OCI-LY7 (cell line): ENCODE measurements at regions not wholly inside any gene's neighbourhood (a gene's known extent, or its start where the extent isn't known, plus 50 kb on each side); places are given as distances from the start of the nearest gene placed in this dataset.

ENCODE experiments used
- BruUV-seq: library from RNA; stranded (reverse); fragments of 400-500 nt; replicated peaks from 2 replicates; lab custom pipeline; 2021; lab: Mats Ljungman, UMichigan
- CTCF ChIA-PET: fragments of 300-600 bp; sonication (Branson Sonifier 250); formaldehyde crosslinking; loops from one replicate; lab custom pipeline; 2022; ENCODE audit warnings: antibody characterized with exemption; ENCODE audit not compliant: unreplicated experiment; lab: Charles Lee
- POLR2A ChIA-PET: fragments of 300-600 bp; sonication (Branson Sonifier 250); formaldehyde crosslinking; loops from one replicate; lab custom pipeline; 2022; ENCODE audit warnings: antibody characterized with exemption; lab: Charles Lee
- DNase-seq: peaks from one replicate; pipeline ENCODE4 v3.0.0-alpha.2; 2015; ENCODE audit warnings: low spot score
- H2AFZ ChIP-seq: fragments of 200-600 bp; sonication (generic), shearing (Covaris generic); 2 replicates; pipeline ENCODE4 v1.6.1; 2014; ENCODE audit warnings: mild to moderate bottlenecking, antibody characterized with exemption, low read length, moderate library complexity
- H3K27ac ChIP-seq: fragments of 200-600 bp; sonication (generic); 2 replicates; pipeline ENCODE4 v1.5.1; 2014; ENCODE audit warnings: mixed run types, low read depth, mild to moderate bottlenecking, moderate library complexity, low read length, inconsistent platforms; ENCODE audit not compliant: poor library complexity, severe bottlenecking
- H3K36me3 ChIP-seq: fragments of 200-600 bp; sonication (generic); 2 replicates; pipeline ENCODE4 v1.6.1; 2014; ENCODE audit warnings: mild to moderate bottlenecking, antibody characterized with exemption, low read length, moderate library complexity, mixed read lengths; ENCODE audit not compliant: insufficient read depth
- H3K4me1 ChIP-seq: fragments of 200-600 bp; sonication (generic); 2 replicates; pipeline ENCODE4 v1.5.1; 2014; ENCODE audit warnings: mild to moderate bottlenecking, low read length; ENCODE audit not compliant: insufficient read depth, poor library complexity, severe bottlenecking
- H3K4me2 ChIP-seq: fragments of 200-600 bp; sonication (generic); 2 replicates; pipeline ENCODE4 v1.6.1; 2014; ENCODE audit warnings: mild to moderate bottlenecking, low read length
- H3K4me3 ChIP-seq: fragments of 200-600 bp; sonication (generic); 2 replicates; pipeline ENCODE4 v1.5.1; 2014; ENCODE audit warnings: mild to moderate bottlenecking, low read depth, low read length; ENCODE audit not compliant: poor library complexity, severe bottlenecking
- H3K79me2 ChIP-seq: fragments of 200-600 bp; sonication (generic); 2 replicates; pipeline ENCODE4 v1.6.1; 2016; ENCODE audit warnings: low read depth, mild to moderate bottlenecking, low read length, moderate library complexity, mixed read lengths; ENCODE audit not compliant: insufficient read depth
- H3K9me2 ChIP-seq: fragments of 200-600 bp; sonication (generic); 2 replicates; pipeline ENCODE4 v1.6.1; 2016; ENCODE audit warnings: mild to moderate bottlenecking, low read length, mixed read lengths; ENCODE audit not compliant: insufficient read depth
- H3K9me3 ChIP-seq: fragments of 200-600 bp; sonication (generic); 2 replicates; pipeline ENCODE4 v1.6.1; 2014; ENCODE audit warnings: mild to moderate bottlenecking, mixed run types, low read length, mixed read lengths
- H4K20me1 ChIP-seq: fragments of 200-600 bp; sonication (generic); 2 replicates; pipeline ENCODE4 v1.6.1; 2014; ENCODE audit warnings: mild to moderate bottlenecking, antibody characterized with exemption, low read length, moderate library complexity, mixed read lengths; ENCODE audit not compliant: insufficient read depth
- CTCF ChIP-seq: fragments of 200-600 bp; sonication (generic); conservative IDR thresholded peaks from 2 replicates; pipeline ENCODE4 v1.5.1; 2014; ENCODE audit warnings: mild to moderate bottlenecking, antibody characterized with exemption, low read length, moderate library complexity, mixed read lengths
- EZH2phosphoT487 ChIP-seq: fragments of 200-600 bp; sonication (generic); IDR thresholded peaks from 2 replicates; pipeline ENCODE4 v1.6.1; 2018; ENCODE audit warnings: low read depth, borderline replicate concordance, mild to moderate bottlenecking, mixed run types, antibody characterized with exemption, low read length, moderate library complexity, mixed read lengths
- intact Hi-C: fragments of 100-400 bp; cut with micrococcal nuclease; formaldehyde crosslinking; loops from one replicate; pipeline ENCODE4 v1.10.0; 2022; ENCODE audit not compliant: unreplicated experiment

GRCh38 chr1:18052671-18053070, 54.9 kb upstream of the IGSF21 start:
- intact Hi-C loops = no loop called here
- H3K79me2 ChIP-seq = no peaks in the 10 kb centered on the region
- TF ChIP-seq CTCF (no peak), EZH2phosphoT487 (no peak)

GRCh38 chr1:18055156-18055555, 52.4 kb upstream of the IGSF21 start:
- ChIA-PET CTCF (no interaction called here), POLR2A (no interaction called here)
- Histone ChIP-seq H3K4me1 (no peaks in the 10 kb centered on the region), H3K36me3 (no peaks in the 10 kb centered on the region), H3K79me2 (no peaks in the 10 kb centered on the region), H3K9me3 (no peaks in the 10 kb centered on the region), H4K20me1 (no peaks in the 10 kb centered on the region), H2AFZ (no peak overlapping the region), H3K27ac (no peak overlapping the region), H3K9me2 (no peaks in the 10 kb centered on the region), H3K4me2 (no peak overlapping the region), H3K4me3 (no peak overlapping the region)
- intact Hi-C loops = no loop called here
- TF ChIP-seq EZH2phosphoT487 (no peak), CTCF (no peak)
- no TSS peak for BruUV-seq
- no peak for DNase-seq

More at GRCh38 chr1:18052671-18053070, 54.9 kb upstream of the IGSF21 start:
- Histone ChIP-seq H2AFZ (no peak overlapping the region), H4K20me1 (no peaks in the 10 kb centered on the region), H3K9me2 (no peaks in the 10 kb centered on the region), H3K4me1 (no peaks in the 10 kb centered on the region), H3K27ac (no peak overlapping the region), H3K4me3 (no peak overlapping the region), H3K4me2 (no peak overlapping the region), H3K36me3 (no peaks in the 10 kb centered on the region), H3K9me3 (no peaks in the 10 kb centered on the region)
- BruUV-seq = no TSS peak
- DNase-seq = no peak
- POLR2A ChIA-PET = no interaction called here
- CTCF ChIA-PET = no interaction called here

GRCh38 chr1:18056545-18056944, 51.1 kb upstream of the IGSF21 start:
- H3K9me3 ChIP-seq = no peaks in the 10 kb centered on the region
- POLR2A ChIA-PET = no interaction called here
- no peaks in the 10 kb centered on the region for H3K79me2 ChIP-seq
- TF ChIP-seq CTCF (no peak), EZH2phosphoT487 (no peak)
- no TSS peak for BruUV-seq
- H3K4me2 ChIP-seq = no peak overlapping the region
- no peak overlapping the region for H3K27ac ChIP-seq
- no peaks in the 10 kb centered on the region for H3K9me2 ChIP-seq
- intact Hi-C loops = no loop called here
- no peaks in the 10 kb centered on the region for H3K36me3 ChIP-seq
- no peaks in the 10 kb centered on the region for H3K4me1 ChIP-seq
- H3K4me3 ChIP-seq = no peak overlapping the region
- H2AFZ ChIP-seq = no peak overlapping the region
- CTCF ChIA-PET = no interaction called here
- no peaks in the 10 kb centered on the region for H4K20me1 ChIP-seq
- DNase-seq = no peak
